IMR-90 (cell line): ENCODE measurements at regions not wholly inside any gene's neighbourhood (a gene's known extent, or its start where the extent isn't known, plus 50 kb on each side); places are given as distances from the start of the nearest gene placed in this dataset.

Source experiments
- POLR2A ChIP-seq: IDR thresholded peaks from 2 replicates; pipeline ENCODE4 v1.6.1; 2012; ENCODE audit warnings: mild to moderate bottlenecking, low read depth, low read length
- RFX5 ChIP-seq: IDR thresholded peaks from 2 replicates; pipeline ENCODE4 v1.8.0; 2012; ENCODE audit warnings: low read depth, mild to moderate bottlenecking, low read length, moderate library complexity
- TF ChIP-seq, protein P1 (sequence below): conservative IDR thresholded peaks from 2 replicates; pipeline ENCODE4 v1.5.1; 2012; ENCODE audit warnings: mild to moderate bottlenecking, low read depth, low read length, improper control_type of control experiment

DNA sequence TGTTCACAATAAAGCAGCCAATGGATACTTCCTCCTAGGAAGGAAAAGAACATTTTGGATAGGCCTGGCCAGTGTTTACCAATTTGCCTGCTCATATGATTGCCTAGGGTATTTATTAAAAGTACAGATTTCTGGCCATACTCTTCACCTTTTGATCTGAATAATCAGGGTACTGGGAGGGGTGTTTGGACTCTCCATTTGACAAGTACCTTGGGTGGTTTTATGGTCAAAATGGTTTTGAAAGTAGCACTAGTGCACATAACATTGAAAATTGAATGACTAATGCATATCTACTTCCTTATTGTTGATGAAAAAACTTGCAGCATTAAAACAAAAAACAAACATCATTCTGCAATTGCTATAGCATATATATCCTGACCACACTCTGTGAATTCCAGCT lies 333.3 kb upstream of the CDH2 start:
- TF ChIP-seq POLR2A (no peak), RFX5 (no peak)
- TF ChIP-seq, protein P1, sequence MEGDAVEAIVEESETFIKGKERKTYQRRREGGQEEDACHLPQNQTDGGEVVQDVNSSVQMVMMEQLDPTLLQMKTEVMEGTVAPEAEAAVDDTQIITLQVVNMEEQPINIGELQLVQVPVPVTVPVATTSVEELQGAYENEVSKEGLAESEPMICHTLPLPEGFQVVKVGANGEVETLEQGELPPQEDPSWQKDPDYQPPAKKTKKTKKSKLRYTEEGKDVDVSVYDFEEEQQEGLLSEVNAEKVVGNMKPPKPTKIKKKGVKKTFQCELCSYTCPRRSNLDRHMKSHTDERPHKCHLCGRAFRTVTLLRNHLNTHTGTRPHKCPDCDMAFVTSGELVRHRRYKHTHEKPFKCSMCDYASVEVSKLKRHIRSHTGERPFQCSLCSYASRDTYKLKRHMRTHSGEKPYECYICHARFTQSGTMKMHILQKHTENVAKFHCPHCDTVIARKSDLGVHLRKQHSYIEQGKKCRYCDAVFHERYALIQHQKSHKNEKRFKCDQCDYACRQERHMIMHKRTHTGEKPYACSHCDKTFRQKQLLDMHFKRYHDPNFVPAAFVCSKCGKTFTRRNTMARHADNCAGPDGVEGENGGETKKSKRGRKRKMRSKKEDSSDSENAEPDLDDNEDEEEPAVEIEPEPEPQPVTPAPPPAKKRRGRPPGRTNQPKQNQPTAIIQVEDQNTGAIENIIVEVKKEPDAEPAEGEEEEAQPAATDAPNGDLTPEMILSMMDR: no peak
